NCI-H1092 (cell line): ENCODE measurements at regions not wholly inside any gene's neighbourhood (a gene's known extent, or its start where the extent isn't known, plus 50 kb on each side); places are given as distances from the start of the nearest gene placed in this dataset.
"Not testable (repeated sequence)": the region's sequence is repeated elsewhere in the genome, so short reads cannot be mapped to it uniquely, and the experiment has no call there.

Source experiments
- DNase-seq: peaks from one replicate; lab custom pipeline; 2025; lab: John Stamatoyannopoulos, UW

DNA sequence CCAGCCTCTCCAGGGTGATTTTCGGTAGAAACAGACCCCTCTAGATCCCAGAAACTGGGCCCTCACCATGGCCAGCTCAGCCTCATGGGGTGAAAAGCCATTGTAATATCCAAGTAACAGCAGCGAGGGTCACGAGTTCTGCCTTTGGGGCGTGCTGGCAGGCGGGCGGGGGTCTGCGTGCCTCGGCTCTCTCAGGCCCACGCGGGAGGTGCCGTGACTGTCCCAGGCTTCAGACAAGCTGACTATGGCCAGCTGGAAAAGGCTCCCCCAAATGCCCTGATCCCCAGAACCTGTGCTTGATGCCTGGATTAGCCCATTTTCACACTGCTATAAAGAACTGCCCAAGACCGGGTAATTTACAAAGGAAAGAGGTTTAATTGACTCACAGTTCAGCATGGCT is 160.2 kb downstream of the LAT start:
- DNase-seq: not testable (repeated sequence)

DNA sequence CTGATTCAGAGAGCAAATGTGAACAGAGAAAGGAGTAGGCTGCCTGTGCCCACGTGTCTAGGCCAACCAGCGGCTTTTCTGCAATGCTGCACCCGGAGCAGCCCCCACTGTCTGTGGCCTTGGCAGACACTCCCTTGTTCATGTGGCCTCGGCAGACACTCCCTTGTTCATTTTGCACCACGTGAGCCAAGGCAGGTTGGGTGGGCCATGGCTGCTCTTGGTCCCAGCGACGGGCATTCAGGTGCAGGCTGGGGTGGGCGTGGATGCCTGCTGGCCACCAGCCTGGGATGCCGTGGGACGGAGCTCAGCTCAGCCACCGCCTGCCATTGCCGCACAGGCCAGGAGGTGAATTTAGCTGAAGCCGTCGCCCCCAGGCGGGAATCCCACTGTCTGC is 159.8 kb downstream of the LAT start:
- not testable (repeated sequence) for DNase-seq

DNA sequence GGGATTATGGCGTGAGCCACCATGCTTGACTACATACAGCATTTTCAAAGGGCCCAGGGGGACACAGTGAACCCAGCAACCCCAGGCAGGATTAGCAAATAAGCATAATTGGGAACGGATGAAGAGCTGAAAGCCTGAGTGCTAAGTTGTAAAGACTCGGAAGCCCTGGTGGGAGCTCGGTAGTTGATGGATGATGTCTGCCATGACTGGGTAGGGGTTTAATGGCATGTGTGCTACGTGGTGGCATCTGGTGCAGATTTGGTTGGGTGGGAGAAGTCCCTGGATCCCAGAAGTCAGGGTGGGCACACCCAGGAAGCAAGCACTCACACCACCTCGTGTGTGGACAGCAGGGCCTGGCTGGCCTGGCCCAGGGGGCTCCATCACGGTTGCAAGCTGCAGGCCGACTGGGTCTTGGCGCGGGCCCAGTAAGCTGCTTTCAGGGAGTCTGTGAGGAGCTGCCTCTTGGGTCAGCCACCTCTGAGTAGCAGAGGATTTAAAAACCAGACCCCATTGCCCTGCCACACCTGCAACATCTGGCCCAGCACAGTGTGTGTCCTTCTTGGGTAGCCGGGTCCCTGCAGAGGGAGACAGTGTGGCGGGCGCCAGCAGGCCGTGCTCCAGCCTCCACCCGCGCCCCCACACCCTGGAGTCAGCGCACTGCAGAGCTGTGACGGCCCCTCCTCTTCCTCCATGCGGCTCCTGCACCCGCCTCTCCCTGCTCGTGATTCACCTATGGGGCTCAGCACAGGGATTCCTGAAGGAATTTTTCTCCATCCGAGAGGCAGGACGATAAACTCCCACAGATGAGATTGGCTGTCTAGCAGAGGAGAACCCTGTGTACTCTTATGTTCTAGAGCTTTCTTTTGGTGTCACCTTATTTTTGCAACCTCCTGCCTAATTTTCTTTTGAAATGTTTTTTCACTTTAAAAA is 159.2 kb downstream of the LAT start:
- not testable (repeated sequence) for DNase-seq

DNA sequence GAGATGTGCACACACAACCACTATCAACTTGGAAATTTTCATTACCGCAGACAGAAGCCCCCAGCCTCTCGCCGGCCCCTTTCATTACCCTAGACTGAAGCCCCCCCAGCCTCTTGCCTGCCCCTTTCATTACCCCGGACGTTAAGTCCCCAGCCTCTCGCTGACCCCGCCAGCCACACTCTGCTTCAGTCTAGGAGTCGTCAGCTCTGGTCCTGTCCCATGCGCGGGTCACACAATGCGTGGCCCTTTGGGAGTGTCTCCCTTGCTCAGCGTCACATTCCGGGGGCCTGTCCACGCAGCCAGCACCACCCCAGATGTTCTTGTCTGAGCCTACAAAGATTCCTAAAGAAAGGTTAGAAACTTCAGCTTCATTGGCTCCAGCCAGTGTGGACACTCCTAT is 157.7 kb downstream of the LAT start:
- DNase-seq: not testable (repeated sequence)

DNA sequence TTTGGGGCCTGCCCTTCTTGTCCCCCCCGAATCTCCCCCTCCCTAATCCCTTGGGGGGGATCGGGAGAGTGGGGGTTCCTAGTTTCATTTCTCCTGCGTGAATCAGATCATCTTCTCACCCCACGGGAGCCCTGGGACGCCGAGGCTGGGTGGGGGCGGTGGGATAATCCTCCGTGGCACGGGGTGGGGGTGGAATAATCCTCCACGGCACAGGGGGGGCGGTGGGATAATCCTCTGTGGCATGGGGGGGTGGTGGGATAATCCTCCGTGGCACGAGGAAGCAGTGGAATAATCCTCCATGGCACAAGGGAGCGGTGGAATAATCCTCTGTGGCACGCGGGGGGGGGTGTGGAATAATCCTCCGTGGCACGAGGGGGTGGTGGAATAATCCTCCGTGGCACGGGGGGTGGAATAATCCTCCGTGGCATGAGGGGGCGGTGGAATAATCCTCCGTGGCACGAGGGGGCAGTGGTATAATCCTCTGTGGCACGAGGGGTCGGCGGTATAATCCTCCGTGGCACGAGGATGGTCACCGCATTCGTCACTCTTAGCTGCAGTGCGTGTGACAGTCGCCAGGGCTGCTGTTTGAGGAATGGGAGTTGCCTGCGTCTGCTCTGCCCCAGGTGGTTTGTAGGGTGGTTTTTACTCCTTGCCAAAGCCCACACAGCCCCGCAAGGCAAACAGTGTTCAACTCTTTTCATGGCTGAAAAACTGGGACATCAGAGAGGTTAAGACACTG is 156.9 kb downstream of the LAT start:
- no peak for DNase-seq

DNA sequence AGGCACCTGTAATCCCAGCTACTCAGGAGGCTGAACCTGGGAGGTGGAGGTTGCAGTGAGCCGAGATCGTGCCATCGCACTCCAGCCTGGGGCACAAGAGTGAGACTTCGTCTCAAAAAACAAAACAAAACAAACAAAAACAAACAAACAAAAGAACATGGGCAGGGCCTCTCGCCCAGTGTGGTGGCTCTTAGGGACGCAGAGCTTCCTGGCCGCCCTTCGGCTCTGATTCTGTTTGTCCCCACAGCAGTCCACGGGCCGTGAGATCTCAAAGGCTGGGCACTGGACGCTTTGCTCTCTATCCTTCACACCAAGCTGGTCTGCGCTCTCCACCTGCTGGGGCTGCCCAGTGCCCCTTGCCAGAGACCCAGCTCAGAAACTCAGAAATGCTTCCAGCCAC is 156.3 kb downstream of the LAT start:
- DNase-seq: not testable (repeated sequence)

DNA sequence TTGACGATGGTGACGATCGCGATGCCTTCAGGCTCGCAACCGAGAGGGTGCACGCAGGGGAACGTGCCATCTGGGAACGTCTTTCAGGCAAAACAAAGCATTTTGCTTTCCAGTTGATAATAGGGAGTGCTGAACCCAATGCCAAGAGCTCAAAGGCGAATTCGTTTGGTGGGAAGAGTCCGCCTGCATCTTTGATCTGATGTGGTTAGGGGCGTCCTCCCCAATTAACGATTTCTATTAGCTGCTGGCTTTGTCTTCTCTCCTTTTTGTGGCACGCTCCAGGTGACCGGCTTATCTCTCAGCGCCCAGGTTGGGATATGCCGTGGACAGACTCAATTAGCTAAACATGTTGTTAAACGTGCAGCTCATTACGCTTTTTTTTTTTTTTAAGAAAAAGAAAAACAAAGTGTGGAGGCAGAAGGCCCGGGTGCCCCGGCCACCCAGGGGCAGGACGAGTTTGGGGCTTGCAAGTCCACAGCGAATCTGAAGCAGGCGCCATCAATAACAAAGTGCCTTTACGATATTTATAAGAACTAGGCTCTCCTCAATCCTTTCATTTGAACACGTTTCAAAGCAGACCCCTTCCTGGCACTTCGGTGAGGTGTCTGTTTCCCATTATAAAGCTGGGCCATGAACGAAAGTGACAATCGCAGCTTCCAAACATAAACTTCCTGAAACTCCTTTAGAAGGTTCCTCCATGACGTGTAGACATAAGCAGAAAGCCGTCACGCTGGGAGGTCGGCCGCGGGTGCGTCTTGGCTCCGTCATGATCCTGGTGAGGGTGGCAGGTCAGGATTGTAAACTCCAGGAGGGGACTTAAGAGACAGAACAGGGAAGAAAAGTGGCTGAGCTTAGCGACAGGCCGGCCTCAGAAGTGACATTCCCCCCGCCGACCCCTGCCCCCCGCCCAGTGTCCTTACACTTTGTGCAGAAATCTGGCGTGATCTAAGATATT is 155.3 kb downstream of the LAT start:
- not testable (repeated sequence) for DNase-seq

DNA sequence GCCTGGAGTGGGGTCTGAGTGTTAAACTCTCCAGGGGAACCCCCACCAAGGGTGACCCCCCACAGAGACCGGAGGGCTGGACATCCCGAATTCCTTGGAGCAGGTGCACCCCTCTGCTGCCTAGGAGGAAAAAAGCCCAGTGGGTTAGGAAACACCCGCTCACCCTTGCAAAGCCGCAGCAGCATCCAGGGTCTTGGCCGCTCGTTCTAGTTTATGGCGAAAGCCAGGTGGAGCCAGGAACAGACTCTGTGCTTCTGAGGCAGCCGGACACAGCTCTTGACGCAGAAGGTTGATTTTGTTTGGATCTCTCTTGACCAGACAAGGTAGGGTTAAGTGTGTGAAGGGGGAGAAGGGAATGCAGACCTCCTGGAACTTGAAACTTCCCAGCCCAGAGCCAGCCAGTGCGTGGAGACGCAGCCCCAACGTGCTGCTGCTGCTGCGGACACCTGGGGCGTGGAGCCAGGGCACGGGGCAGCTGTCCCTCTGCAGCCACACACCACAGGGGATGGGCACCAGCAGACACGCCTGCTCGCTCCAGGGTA is 154.5 kb downstream of the LAT start:
- no peak for DNase-seq

DNA sequence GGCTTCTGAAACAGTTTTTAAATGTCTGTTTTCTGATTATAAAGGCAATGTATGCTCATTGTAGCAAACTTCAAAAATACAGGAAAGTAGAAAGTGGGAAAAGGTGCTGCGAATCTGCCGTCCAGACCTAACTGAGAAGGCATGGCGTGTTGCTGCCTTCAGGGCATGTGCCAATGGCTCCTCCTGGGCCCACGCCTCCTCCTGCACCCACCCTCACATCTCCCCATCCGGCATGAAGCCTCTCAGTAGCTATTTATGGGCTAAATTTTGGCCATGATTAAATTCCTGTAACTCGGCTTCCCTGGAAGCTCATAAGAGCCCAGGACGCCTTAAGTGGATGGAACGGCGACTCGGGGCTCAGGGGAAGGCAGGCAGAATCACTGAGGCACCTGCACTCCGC is 153.8 kb downstream of the LAT start:
- not testable (repeated sequence) for DNase-seq

DNA sequence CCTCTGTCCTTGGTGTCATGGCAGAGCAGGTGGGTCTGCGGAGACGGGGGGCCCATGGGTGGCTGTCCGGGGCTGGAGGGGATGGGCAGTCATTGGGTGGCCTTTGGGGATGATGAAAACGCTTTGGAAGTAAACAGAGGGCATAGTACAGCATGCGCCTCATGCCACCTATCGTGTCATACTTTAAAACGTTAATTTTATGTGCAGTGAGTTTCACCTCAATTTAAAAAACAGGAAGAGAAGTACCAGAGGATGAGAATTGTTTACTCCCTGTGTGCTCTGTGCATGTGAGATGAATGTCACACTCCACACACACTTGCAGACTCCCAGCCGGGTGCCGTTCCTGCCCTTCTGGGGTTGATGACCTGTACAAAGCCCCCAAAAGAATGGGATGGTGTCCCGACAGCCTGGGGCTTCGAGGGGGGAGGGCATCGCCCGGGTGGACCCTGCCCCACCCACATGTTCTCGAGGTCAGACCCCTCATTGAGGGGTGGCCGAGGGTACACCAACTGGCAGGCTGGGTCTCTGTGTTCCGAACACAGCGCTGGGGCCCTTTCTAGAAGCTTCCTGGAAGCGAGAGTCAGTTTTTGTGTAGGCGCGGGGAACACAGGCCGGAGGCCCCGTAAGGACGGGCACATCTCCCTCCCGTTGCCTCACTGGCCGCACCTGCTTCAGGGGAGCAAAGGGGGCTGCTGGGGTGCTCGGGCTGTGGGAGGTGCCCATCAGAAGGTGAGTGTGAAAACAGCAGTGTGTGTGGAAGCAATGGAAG is 153.2 kb downstream of the LAT start:
- not testable (repeated sequence) for DNase-seq

DNA sequence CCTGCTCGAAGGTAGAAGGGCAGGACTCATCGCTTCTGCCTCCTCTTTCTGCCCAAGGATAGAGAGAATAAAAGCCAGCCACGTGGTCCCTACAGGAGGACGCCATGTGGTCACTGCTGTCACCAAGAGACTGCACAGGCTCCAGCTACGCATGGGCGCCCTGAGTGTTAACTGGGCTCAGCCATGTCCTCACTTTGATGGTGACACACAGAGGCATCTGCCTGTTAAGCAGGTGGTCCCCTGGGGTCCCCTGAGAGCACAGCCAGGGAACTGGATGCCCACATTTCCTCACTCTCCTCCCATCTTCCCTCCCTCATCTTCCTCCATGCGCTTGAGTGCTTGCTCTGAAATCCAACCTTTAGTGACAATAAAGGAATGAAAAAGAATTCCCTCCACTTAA is 152.6 kb downstream of the LAT start:
- not testable (repeated sequence) for DNase-seq

DNA sequence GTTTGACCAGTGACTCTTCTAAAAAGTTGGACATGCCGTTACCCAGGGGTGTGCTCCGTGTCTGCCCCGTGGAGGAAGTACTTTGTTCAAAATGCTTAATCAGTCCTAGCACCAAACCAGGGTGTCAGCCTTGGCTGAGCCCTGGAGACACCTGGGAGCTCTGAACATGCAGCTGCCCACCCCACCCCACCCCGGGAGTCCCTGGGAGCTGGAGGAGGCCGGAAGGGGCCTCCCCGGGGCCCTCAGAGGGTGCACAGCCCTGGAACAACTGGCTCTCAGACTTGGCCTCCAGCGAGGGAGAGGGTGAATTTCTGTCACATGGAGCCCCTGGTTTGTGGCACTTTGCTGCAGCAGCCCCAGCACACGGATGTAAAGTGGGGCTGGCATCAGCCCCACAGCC is 152.1 kb downstream of the LAT start:
- not testable (repeated sequence) for DNase-seq

DNA sequence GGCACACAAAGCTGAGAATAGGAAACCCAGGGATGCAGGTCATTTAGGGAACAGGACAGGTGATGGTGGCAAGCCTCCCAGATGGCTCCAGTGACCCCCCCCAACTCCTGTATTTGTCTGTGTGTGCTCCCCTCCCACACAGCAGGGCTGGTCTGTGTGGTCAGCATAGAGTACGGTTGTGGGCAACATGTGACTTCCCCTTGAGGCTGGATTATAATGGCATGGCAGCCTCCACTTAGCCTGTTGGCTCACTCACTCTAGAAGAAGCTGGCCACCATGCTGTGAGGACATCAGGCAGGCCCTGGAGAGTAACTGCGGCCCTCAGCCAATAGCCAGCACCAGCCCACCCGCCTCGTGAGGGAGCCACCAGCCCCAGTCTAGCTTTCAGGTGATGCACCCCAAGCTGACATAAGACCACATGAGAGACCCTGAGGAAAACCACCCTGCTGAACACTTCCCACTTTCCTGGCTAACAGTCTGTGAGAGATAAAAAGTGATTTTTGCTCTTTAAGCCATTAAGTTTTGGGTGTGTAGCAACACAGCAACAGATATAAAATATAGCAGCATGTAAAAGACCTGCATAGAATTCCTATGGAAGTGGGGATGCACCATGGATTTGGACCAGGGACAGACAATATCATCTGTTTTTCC is 151.3 kb downstream of the LAT start:
- not testable (repeated sequence) for DNase-seq

DNA sequence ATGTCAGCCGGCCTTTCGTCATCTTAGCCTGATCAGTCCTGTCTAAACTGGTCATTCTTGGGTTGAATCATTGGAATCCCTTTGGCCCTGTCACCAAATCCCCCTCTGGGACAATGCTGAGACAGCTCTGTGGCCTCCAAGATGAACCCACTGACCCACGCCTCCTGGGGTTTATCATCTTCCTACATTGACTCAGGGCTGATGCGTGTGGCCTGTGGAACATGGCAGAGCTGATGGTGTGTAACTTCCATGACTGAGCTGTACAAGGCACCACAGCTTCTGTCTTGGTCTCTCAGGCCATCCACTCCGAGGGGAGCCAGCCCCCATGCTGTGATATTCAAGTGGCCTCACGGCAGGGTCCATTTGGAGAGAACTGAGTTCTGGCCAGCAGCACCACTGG is 150.2 kb downstream of the LAT start:
- not testable (repeated sequence) for DNase-seq

DNA sequence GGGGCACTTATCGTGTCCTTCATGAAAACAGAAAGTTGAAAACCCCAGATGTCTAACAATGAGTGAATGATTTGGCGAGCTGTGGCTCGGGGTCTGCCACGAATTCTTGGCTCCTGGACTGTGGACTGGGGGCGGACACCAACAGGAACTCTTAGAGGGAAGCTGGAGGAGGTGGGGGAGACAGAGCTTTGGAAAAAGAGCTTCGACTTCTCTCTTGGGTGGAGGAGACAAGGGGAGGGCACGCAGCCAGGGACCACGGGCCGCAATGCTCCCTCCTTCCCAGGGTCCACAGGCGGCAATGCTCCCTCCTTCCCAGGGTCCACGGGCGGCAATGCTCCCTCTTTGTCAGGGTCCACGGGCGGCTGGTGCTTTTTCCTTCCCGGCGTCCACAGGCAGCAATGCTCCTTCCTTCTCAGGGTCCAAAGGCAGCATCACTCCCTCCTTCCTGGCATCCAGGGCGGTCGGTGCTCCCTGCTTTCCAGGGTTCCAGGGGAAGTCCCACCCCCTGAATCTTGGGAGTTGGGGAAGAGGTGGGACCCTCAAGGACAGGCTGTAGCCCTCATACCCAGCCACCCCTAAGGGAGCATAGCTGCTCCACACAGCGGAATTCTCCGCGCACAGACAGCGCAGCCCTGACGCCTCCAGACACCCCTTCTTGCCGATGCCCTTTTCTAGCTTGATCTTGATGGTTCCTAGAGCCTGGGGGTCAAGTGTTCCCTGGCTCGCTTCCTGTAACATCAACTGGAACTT is 149.0 kb downstream of the LAT start:
- not testable (repeated sequence) for DNase-seq

DNA sequence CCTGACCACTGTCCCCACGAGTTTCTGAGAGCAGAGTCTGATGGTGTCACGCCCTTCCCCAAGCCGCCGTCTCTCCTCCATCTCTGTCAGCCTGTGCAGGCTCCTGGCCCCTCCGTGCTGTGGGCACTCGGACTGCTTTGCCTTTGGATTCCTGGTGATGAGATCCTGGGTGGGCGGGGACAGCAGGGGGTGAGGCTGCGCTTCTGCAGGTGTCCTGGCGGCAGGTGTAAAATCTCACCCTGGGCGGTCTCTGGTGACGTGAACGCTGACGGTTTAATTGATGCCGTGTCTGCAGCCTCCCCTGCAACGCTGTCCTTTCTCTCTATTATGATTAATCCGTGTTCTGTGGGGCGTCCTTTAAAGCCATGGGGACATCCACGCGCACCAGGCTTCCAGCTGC is 148.0 kb downstream of the LAT start:
- not testable (repeated sequence) for DNase-seq

DNA sequence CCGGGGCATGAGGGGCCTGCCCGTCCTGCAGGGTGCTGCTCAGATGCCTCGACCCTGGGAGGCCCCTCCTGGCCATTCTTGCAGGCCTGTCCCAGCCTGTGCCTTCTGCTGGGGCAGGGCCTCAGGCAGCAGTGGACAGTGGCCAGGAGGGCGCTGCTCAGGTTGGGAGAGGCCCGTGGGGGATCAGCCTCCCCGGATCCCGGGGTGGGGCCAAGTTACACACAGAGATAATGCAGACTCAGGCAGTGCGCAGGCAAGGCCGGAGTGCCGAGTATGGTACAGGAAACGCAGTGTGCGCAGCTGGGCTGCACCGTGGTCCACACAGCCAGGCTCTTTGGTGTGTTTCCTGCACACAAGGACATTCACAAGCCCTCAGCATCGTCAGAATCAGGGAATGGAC is 147.6 kb downstream of the LAT start:
- DNase-seq: not testable (repeated sequence)

DNA sequence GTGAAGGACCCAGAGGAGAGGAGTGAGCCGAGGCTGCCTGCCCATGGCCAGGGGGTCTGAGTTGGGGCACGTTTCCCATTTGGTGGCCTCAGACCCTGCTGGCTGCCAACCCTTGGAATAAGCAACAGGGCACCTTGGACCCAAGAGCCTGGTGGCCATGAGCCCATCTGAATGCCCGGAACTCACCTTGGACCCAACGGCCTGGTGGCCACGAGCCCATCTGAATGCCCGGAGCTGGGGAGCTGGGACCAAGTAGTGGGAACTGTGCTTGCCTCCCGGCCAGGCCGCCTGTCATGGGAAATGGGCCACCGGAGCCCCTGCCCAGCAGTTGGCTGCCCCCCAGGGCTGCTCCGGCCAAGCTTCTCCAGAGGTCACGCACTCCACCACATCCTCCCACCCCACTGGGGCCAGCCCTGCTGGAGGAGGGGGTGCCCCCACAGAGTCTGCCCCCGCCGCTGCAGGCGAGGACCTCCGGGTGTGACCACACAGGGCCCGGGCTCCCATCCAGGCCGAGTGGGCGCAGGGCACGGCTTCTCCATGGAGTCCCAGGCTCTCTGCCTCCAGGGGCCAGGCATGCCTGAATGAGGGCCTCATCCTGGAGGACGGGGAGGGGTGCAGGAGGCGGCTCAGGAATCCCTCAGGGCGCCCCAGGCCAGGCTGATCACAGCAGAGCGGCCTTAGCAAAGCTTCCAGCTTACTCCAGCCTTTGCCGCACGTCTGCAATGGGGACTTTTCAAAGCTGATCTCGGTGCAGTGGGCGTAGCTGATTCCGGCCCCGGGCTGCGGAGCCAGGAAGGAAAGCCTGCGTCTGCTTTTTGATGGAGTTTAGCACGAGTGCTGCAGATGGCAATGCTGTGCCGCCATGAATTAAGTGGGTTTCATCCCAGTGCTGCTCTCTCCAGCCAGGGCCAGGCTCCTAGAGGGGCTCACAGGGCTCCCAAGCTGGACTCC is 146.3 kb downstream of the LAT start:
- not testable (repeated sequence) for DNase-seq
